ENCODE measurements at regions not wholly inside any gene's neighbourhood (a gene's known extent, or its start where the extent isn't known, plus 50 kb on each side); places are given as distances from the start of the nearest gene placed in this dataset.

GRCh38 chr2:18855027-18855426, 265.7 kb upstream of the NT5C1B start:
- TF ChIP-seq CTCF (conservative IDR thresholded peaks at IDR 0.05; ENCODE audit: low read depth, low read length), result no peak; the same call in 1 of the 2 replicates
- H3K9ac ChIP-seq, result no peak overlapping the region
- no peaks in the 10 kb centered on the region for H3K4me1 ChIP-seq (ENCODE audit: low read depth, poor library complexity, severe bottlenecking)
- no peak overlapping the region for H3K27ac ChIP-seq
- H4K20me1 ChIP-seq (ENCODE audit: insufficient read depth), result no peaks in the 10 kb centered on the region
- no peak overlapping the region for H3K4me3 ChIP-seq (IDR thresholded peaks at IDR 0.05; ENCODE audit: insufficient read depth, low read depth, low read length)
- H3K79me2 ChIP-seq (ENCODE audit: insufficient read depth, low read depth), result no peaks in the 10 kb centered on the region
- no peak overlapping the region for H2AFZ ChIP-seq (ENCODE audit: low read depth)
- H3K27me3 ChIP-seq (ENCODE audit: insufficient read depth, low read depth), result no peaks in the 10 kb centered on the region
- no peak overlapping the region for H3K4me2 ChIP-seq
- H3K36me3 ChIP-seq (ENCODE audit: insufficient read depth), result no peaks in the 10 kb centered on the region

GRCh38 chr2:18849841-18850578, 260.6 kb upstream of the NT5C1B start:
- no peak overlapping the region for H3K27ac ChIP-seq
- no peak for TF ChIP-seq CTCF (conservative IDR thresholded peaks at IDR 0.05; ENCODE audit: low read depth, low read length)
- H2AFZ ChIP-seq (ENCODE audit: low read depth), result no peak overlapping the region
- no peaks in the 10 kb centered on the region for H4K20me1 ChIP-seq (ENCODE audit: insufficient read depth)
- no peak overlapping the region for H3K4me3 ChIP-seq (IDR thresholded peaks at IDR 0.05; ENCODE audit: insufficient read depth, low read depth, low read length)
- no peaks in the 10 kb centered on the region for H3K4me1 ChIP-seq (ENCODE audit: low read depth, poor library complexity, severe bottlenecking)
- no peaks in the 10 kb centered on the region for H3K27me3 ChIP-seq (ENCODE audit: insufficient read depth, low read depth)
- H3K36me3 ChIP-seq (ENCODE audit: insufficient read depth), result no peaks in the 10 kb centered on the region
- H3K4me2 ChIP-seq, result no peak overlapping the region
- H3K79me2 ChIP-seq (ENCODE audit: insufficient read depth, low read depth), result no peaks in the 10 kb centered on the region
- no peak overlapping the region for H3K9ac ChIP-seq

GRCh38 chr2:18848646-18849045, 259.3 kb upstream of the NT5C1B start:
- no peaks in the 10 kb centered on the region for H3K4me1 ChIP-seq (ENCODE audit: low read depth, poor library complexity, severe bottlenecking)
- no peak overlapping the region for H3K27ac ChIP-seq
- no peaks in the 10 kb centered on the region for H3K27me3 ChIP-seq (ENCODE audit: insufficient read depth, low read depth)
- H3K79me2 ChIP-seq (ENCODE audit: insufficient read depth, low read depth), result no peaks in the 10 kb centered on the region
- no peaks in the 10 kb centered on the region for H3K36me3 ChIP-seq (ENCODE audit: insufficient read depth)
- no peak overlapping the region for H2AFZ ChIP-seq (ENCODE audit: low read depth)
- H3K4me3 ChIP-seq (IDR thresholded peaks at IDR 0.05; ENCODE audit: insufficient read depth, low read depth, low read length), result no peak overlapping the region
- TF ChIP-seq CTCF (conservative IDR thresholded peaks at IDR 0.05; ENCODE audit: low read depth, low read length), result no peak
- H4K20me1 ChIP-seq (ENCODE audit: insufficient read depth), result no peaks in the 10 kb centered on the region
- no peak overlapping the region for H3K4me2 ChIP-seq
- no peak overlapping the region for H3K9ac ChIP-seq

GRCh38 chr2:18845854-18846445, 256.6 kb upstream of the NT5C1B start:
- Histone ChIP-seq H3K4me1 (ENCODE audit: low read depth, poor library complexity, severe bottlenecking) (no peaks in the 10 kb centered on the region), H3K79me2 (ENCODE audit: insufficient read depth, low read depth) (no peaks in the 10 kb centered on the region), H2AFZ (ENCODE audit: low read depth) (no peak overlapping the region), H3K4me2 (no peak overlapping the region), H3K27ac (no peak overlapping the region), H3K27me3 (ENCODE audit: insufficient read depth, low read depth) (no peaks in the 10 kb centered on the region), H3K4me3 (IDR thresholded peaks at IDR 0.05; ENCODE audit: insufficient read depth, low read depth, low read length) (no peak overlapping the region), H4K20me1 (ENCODE audit: insufficient read depth) (no peaks in the 10 kb centered on the region), H3K36me3 (ENCODE audit: insufficient read depth) (no peaks in the 10 kb centered on the region), H3K9ac (no peak overlapping the region)
- TF ChIP-seq CTCF (conservative IDR thresholded peaks at IDR 0.05; ENCODE audit: low read depth, low read length), result no peak
